ENCODE measurements at regions not wholly inside any gene's neighbourhood (a gene's known extent, or its start where the extent isn't known, plus 50 kb on each side); places are given as distances from the start of the nearest gene placed in this dataset.

- H3K9ac ChIP-seq, result no peak overlapping the region
- no peak for TF ChIP-seq CTCF (IDR thresholded peaks at IDR 0.05)
- H3K4me1 ChIP-seq, result no peaks in the 10 kb centered on the region
- H3K36me3 ChIP-seq (ENCODE audit: control insufficient read depth, insufficient read depth, low read length), result no peaks in the 10 kb centered on the region
- H3K9me3 ChIP-seq (ENCODE audit: control insufficient read depth, low read length), result no peaks in the 10 kb centered on the region
- H2AFZ ChIP-seq, result no peak overlapping the region
- no peak overlapping the region for H3K4me2 ChIP-seq (ENCODE audit: low read length)
- no peaks in the 10 kb centered on the region for H3K79me2 ChIP-seq
- no peak overlapping the region for H3K27ac ChIP-seq
- no peaks in the 10 kb centered on the region for H3K27me3 ChIP-seq (ENCODE audit: control insufficient read depth, insufficient read depth, low read length)
- no peak overlapping the region for H3K4me3 ChIP-seq (ENCODE audit: low read depth, low read length)
Observed at GRCh38 chr1:5221451-5221850, 567.0 kb downstream of the AJAP1 start.

GRCh38 chr1:5220821-5221220 lies 566.4 kb downstream of the AJAP1 start:
- no peak overlapping the region for H2AFZ ChIP-seq
- no peak overlapping the region for H3K4me3 ChIP-seq (ENCODE audit: low read depth, low read length)
- no peak overlapping the region for H3K9ac ChIP-seq
- H3K27ac ChIP-seq, result no peak overlapping the region
- no peaks in the 10 kb centered on the region for H3K36me3 ChIP-seq (ENCODE audit: control insufficient read depth, insufficient read depth, low read length)
- no peak for TF ChIP-seq CTCF (IDR thresholded peaks at IDR 0.05)
- H3K4me1 ChIP-seq, result no peaks in the 10 kb centered on the region
- H3K9me3 ChIP-seq (ENCODE audit: control insufficient read depth, low read length), result no peaks in the 10 kb centered on the region
- no peaks in the 10 kb centered on the region for H3K27me3 ChIP-seq (ENCODE audit: control insufficient read depth, insufficient read depth, low read length)
- H3K79me2 ChIP-seq, result no peaks in the 10 kb centered on the region
- no peak overlapping the region for H3K4me2 ChIP-seq (ENCODE audit: low read length)

GRCh38 chr1:5220421-5220820 lies 566.0 kb downstream of the AJAP1 start:
- TF ChIP-seq CTCF (IDR thresholded peaks at IDR 0.05), result no peak
- Histone ChIP-seq H3K27me3 (ENCODE audit: control insufficient read depth, insufficient read depth, low read length) (no peaks in the 10 kb centered on the region), H3K36me3 (ENCODE audit: control insufficient read depth, insufficient read depth, low read length) (no peaks in the 10 kb centered on the region), H3K9me3 (ENCODE audit: control insufficient read depth, low read length) (no peaks in the 10 kb centered on the region), H2AFZ (no peak overlapping the region), H3K4me3 (ENCODE audit: low read depth, low read length) (no peak overlapping the region), H3K79me2 (no peaks in the 10 kb centered on the region), H3K4me1 (no peaks in the 10 kb centered on the region), H3K27ac (no peak overlapping the region), H3K9ac (no peak overlapping the region), H3K4me2 (ENCODE audit: low read length) (no peak overlapping the region)

GRCh38 chr1:5200006-5200405 lies 545.6 kb downstream of the AJAP1 start:
- H3K4me2 ChIP-seq (ENCODE audit: low read length), result no peak overlapping the region
- H3K27me3 ChIP-seq (ENCODE audit: control insufficient read depth, insufficient read depth, low read length), result no peaks in the 10 kb centered on the region
- H2AFZ ChIP-seq, result no peak overlapping the region
- H3K4me3 ChIP-seq (ENCODE audit: low read depth, low read length), result no peak overlapping the region
- no peaks in the 10 kb centered on the region for H3K4me1 ChIP-seq
- H3K9ac ChIP-seq, result no peak overlapping the region
- TF ChIP-seq CTCF (IDR thresholded peaks at IDR 0.05), result no peak
- H3K79me2 ChIP-seq, result no peaks in the 10 kb centered on the region
- no peaks in the 10 kb centered on the region for H3K9me3 ChIP-seq (ENCODE audit: control insufficient read depth, low read length)
- H3K36me3 ChIP-seq (ENCODE audit: control insufficient read depth, insufficient read depth, low read length), result no peaks in the 10 kb centered on the region
- no peak overlapping the region for H3K27ac ChIP-seq

- Histone ChIP-seq H3K9me3 (ENCODE audit: control insufficient read depth, low read length) (no peaks in the 10 kb centered on the region), H3K4me2 (ENCODE audit: low read length) (no peak overlapping the region), H3K79me2 (no peaks in the 10 kb centered on the region), H3K4me1 (no peaks in the 10 kb centered on the region), H3K9ac (no peak overlapping the region), H2AFZ (no peak overlapping the region), H3K27me3 (ENCODE audit: control insufficient read depth, insufficient read depth, low read length) (no peaks in the 10 kb centered on the region), H3K36me3 (ENCODE audit: control insufficient read depth, insufficient read depth, low read length) (no peaks in the 10 kb centered on the region), H3K4me3 (ENCODE audit: low read depth, low read length) (no peak overlapping the region), H3K27ac (no peak overlapping the region)
- TF ChIP-seq CTCF (IDR thresholded peaks at IDR 0.05), result no peak
Observed at GRCh38 chr1:5198328-5198727, 543.9 kb downstream of the AJAP1 start.
